Stimulated activated naive CD8-positive, alpha-beta T cell treated with anti-CD3 and anti-CD28 coated beads, Interleukin-15, Interleukin-2, amounts not matched to agents 100 U/mL and 50 U/mL, for 24 hours (primary cell): ENCODE measurements at regions not wholly inside any gene's neighbourhood (a gene's known extent, or its start where the extent isn't known, plus 50 kb on each side); places are given as distances from the start of the nearest gene placed in this dataset.
"Not testable (repeated sequence)": the region's sequence is repeated elsewhere in the genome, so short reads cannot be mapped to it uniquely, and the experiment has no call there.

Source experiments
- ATAC-seq: fragments of 150-1000 bp; cut with Tn5 transposase; one replicate; pipeline ENCODE4 v1.10.0; 2021
- DNase-seq: peaks from one replicate; pipeline ENCODE4 v3.0.0; 2021

DNA sequence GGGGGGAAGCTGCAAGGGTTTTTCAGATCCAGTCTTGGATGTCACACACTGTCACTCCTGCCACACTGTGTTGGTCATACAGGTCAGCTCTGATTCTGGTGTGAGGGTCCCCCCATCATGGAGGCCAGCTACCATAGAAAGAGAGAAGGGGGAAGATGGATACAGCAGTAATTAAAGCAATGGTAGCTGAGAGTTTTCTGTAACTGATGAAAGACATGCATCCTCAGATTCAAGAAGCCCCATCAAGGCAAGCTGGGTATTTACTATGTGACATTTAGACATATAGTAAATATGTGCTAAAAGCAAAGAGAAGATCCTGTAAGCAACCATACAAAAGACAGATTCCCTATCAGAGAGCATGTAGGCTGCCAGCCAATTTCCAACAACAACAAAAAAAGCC, 110.9 kb upstream of the COL5A1 start:
- ATAC-seq (no peak), DNase-seq (no peak)

- DNase-seq (no peak), ATAC-seq (no peak)
Measured at GRCh38 chr9:134531220-134531970, 110.2 kb upstream of the COL5A1 start.

DNA sequence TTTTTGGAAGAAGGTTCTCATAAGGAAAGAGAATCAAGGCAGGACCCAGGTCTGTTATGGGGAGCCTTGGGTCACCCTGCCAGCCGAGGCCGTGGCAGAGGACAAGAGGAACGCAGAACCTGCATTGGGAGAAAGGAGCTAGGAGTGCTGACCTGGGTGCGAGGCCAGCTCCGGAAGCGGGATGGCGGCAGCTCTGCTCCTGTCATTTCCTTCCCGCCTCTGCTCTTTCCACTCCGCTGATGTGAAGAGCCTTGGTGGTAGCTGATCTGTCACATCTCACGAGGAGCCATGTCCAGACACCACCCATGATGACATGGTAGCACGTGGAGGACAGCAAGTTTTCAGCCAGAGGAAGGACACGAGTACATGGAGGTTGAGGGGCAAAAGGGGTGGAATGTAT, 109.5 kb upstream of the COL5A1 start:
- no peak for DNase-seq
- no peak for ATAC-seq

DNA sequence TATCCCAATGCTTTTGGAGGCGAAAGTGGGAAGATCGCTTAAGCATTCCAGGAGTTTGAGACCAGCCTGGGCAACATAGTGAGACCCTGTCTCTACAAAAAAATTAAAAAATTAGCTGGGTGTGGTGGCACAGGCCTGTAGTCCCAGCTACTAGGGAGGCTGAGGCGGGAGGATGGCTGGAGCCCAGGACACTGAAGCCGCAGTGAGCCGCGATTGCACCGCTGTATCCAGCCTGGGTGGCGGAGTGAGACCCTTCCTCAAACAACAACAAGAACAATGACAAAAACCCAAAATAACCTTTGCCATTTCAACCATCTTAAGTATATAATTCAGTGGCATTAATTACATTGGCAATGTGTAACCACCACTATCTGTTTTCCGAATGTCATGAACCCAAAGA, 108.9 kb upstream of the COL5A1 start:
- ATAC-seq, DNase-seq: not testable (repeated sequence)

- ATAC-seq (no peak), DNase-seq (no peak)
Measured at GRCh38 chr9:134533850-134534588, 107.6 kb upstream of the COL5A1 start.

GRCh38 chr9:134534661-134535080, 106.9 kb upstream of the COL5A1 start:
- no peak for DNase-seq
- no peak for ATAC-seq

- DNase-seq (no peak), ATAC-seq (no peak)
Measured at GRCh38 chr9:134535171-134535570, 106.4 kb upstream of the COL5A1 start.

DNA sequence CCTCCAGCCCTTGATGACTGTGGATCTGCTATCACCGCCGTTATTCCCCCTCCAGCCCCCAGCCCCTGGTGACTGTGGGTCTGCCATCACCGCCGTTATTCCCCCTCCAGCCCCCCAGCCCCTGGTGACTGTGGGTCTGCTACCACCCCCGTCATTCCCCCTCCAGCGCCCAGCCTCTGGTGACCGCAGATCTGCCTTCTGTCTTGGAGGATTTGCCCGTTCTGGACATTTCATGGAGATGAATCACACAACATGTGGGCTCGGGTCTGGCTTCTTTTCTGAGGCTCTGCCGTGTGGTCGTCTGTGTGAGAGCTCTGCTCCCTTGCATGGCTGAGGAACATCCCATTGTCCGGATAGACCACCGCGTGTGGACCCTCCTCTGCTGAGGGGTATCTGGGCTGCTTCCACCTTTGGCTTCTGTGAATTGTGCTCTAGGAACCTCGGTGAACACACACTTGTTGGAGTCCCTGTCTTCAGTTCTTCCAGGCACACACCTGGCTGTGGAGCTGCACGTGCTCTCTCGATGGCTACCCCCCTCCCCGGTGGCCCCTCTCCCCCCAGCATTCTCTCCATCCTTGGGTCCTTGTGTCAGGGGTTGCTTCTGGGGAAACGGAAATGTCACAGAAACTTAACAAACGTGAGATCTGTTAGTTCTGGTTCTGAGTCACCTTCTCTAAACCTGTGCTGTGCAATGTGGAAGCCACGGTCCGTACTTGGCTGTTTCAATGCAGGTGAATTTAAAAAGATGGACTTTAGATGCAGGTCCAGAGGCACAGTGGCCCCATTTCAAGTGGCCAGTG, 105.3 kb upstream of the COL5A1 start:
- ATAC-seq: no peak
- DNase-seq: no peak

- DNase-seq (no peak), ATAC-seq (no peak)
Measured at GRCh38 chr9:134536931-134537330, 104.7 kb upstream of the COL5A1 start.

GRCh38 chr9:134537951-134538641, 103.5 kb upstream of the COL5A1 start:
- DNase-seq (no peak), ATAC-seq (no peak)

DNA sequence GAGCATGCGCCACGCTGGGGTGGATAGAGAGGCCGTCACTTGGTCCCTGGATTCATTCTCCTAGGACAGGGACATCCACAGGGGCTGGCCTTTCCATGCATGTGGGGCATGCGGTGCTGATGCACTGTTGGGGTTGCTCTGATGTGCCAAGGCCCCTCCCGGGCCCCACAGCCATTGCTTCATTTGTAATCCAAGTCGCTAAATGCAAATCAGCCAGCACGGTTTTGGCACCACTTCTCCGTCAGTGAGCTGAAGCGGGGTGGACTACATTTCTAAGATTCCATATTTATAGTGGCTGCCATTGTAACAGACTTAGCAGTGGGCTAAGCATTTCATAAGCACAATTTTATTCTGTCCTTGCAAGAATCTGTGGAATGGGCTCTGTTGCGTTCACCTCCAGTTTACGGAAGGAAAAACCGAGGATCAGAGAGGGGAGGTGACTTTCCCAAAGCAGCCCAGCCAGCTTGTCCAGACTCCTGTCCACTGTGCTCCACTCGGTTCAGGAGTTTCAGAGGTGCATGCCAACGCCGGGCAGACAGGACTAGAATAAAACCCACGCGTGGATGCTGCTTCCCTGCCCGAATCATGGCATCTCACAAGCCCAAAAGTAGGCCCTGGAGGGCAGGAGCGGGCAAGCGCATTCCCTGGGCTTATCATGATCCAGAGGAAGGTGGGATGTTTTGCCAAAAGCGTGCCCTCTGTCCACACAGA, 102.6 kb upstream of the COL5A1 start:
- DNase-seq: no peak
- ATAC-seq: no peak

GRCh38 chr9:134539586-134540194, 101.9 kb upstream of the COL5A1 start:
- DNase-seq: no peak
- no peak for ATAC-seq

GRCh38 chr9:134540276-134541096, 101.1 kb upstream of the COL5A1 start:
- no peak for ATAC-seq
- no peak for DNase-seq

DNA sequence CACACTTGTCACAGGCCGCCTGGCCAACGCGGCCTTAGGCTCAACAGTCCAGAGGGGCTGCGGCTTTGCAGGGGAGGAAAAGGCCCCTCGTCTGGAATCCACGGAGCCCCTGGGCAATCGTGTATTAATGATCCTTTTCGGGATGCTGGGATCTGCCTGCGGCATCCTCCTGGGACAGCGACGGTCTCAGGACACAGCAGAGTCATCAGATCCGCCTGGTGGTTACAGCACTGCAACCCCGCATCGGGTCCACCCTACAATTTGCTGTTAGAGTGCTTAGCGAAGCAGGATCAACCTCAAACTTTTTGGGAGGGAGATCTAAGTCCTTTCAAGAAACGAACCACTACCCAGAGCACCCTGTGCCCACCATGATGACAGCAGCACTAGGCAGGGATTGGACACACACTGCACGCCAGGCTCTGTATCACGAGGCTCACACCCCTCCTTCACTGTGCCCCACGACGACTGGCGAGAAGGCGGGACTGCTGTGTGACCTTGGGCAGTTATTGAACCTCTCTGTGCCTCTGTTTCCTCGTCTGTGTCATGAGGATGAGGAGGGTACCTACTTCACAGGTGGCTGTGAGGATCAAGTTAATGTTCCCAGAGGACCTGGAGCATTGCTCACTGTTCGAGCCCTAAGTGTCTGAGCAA, 100.4 kb upstream of the COL5A1 start:
- ATAC-seq: no peak
- no peak for DNase-seq

- DNase-seq: no peak
- no peak for ATAC-seq
Measured at GRCh38 chr9:134544388-134545214, 97.0 kb upstream of the COL5A1 start.

GRCh38 chr9:134545215-134545542, 96.4 kb upstream of the COL5A1 start:
- DNase-seq (no peak), ATAC-seq (no peak)

GRCh38 chr9:134545543-134546245, 95.9 kb upstream of the COL5A1 start:
- no peak for ATAC-seq
- DNase-seq: no peak

- DNase-seq (no peak), ATAC-seq (no peak)
Measured at GRCh38 chr9:134546246-134546731, 95.3 kb upstream of the COL5A1 start.
